ENCODE measurements at regions not wholly inside any gene's neighbourhood (a gene's known extent, or its start where the extent isn't known, plus 50 kb on each side); places are given as distances from the start of the nearest gene placed in this dataset.

GRCh38 chr13:59521549-59521948 lies 642.2 kb downstream of the DIAPH3 start:
- H3K4me3 ChIP-seq (ENCODE audit: low read depth, low read length): no peak overlapping the region
- in situ Hi-C loops (cut with HindIII; ENCODE audit: low sequenced_read_pairs): no loop called here
- no peak for DNase-seq (ENCODE audit: low read depth, low spot score)
- no peak for TF ChIP-seq CTCF (IDR thresholded peaks at IDR 0.05; ENCODE audit: low read depth, low read length)

GRCh38 chr13:59522652-59523051 lies 641.1 kb downstream of the DIAPH3 start:
- in situ Hi-C loops (cut with HindIII; ENCODE audit: low sequenced_read_pairs): no loop called here
- no peak overlapping the region for H3K4me3 ChIP-seq (ENCODE audit: low read depth, low read length)
- DNase-seq (ENCODE audit: low read depth, low spot score): no peak
- no peak for TF ChIP-seq CTCF (IDR thresholded peaks at IDR 0.05; ENCODE audit: low read depth, low read length)

GRCh38 chr13:59527500-59527899 lies 636.2 kb downstream of the DIAPH3 start:
- no peak for TF ChIP-seq CTCF (IDR thresholded peaks at IDR 0.05; ENCODE audit: low read depth, low read length)
- in situ Hi-C loops (cut with HindIII; ENCODE audit: low sequenced_read_pairs): no loop called here
- H3K4me3 ChIP-seq (ENCODE audit: low read depth, low read length): no peak overlapping the region
- DNase-seq (ENCODE audit: low read depth, low spot score): no peak

GRCh38 chr13:59531571-59532091 lies 632.1 kb downstream of the DIAPH3 start:
- no peak for TF ChIP-seq CTCF (IDR thresholded peaks at IDR 0.05; ENCODE audit: low read depth, low read length)
- H3K4me3 ChIP-seq (ENCODE audit: low read depth, low read length): no peak overlapping the region
- DNase-seq (ENCODE audit: low read depth, low spot score): peak; percentile 90
- in situ Hi-C loops (cut with HindIII; ENCODE audit: low sequenced_read_pairs): no loop called here

GRCh38 chr13:59532405-59532804 lies 631.3 kb downstream of the DIAPH3 start:
- no peak for TF ChIP-seq CTCF (IDR thresholded peaks at IDR 0.05; ENCODE audit: low read depth, low read length)
- DNase-seq (ENCODE audit: low read depth, low spot score): peak; percentile 9
- in situ Hi-C loops (cut with HindIII; ENCODE audit: low sequenced_read_pairs): no loop called here
- no peak overlapping the region for H3K4me3 ChIP-seq (ENCODE audit: low read depth, low read length)

- peak; percentile 68 for DNase-seq (ENCODE audit: low read depth, low spot score)
- in situ Hi-C loops (cut with HindIII; ENCODE audit: low sequenced_read_pairs): no loop called here
- no peak for TF ChIP-seq CTCF (IDR thresholded peaks at IDR 0.05; ENCODE audit: low read depth, low read length)
- H3K4me3 ChIP-seq (ENCODE audit: low read depth, low read length): no peak overlapping the region
Measured at GRCh38 chr13:59533561-59534555, 629.9 kb downstream of the DIAPH3 start.
